ENCODE measurements at regions not wholly inside any gene's neighbourhood (a gene's known extent, or its start where the extent isn't known, plus 50 kb on each side); places are given as distances from the start of the nearest gene placed in this dataset.

DNA sequence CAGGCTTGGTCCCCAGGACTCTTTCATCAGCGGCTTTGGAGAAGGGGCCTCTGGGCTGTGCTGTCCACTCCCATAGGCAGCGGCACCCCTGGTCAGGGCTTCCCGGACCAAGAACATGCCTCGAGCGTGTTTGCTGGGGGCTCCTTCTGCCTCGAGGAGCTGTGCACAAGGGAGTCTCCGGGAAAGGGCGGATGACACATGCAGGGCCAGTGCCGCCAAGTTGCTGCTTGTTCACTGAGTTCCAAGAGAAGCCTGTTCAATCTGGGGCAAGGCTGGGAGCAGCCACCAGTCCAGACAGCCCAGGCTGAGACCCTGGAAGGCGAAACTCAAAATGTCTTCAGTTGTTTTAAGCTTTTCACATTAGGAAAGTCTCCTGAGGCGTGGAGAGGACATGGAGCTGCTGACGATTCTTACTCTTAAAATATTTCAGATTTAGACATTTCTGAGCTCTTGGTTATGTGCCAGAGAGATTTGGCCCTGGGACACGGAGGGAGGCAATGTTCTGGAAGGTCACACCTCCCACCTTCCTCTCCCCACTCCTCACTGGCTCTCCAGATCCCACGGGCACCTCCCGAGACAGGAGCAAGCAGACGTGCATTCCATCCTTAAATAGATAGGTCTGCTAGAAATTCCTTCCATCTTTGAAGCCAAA lies 84.5 kb upstream of the ZNF469 start:
- Histone ChIP-seq H3K4me1 (ENCODE audit: insufficient read depth, low read length) (no peaks in the 10 kb centered on the region), H3K9me3 (ENCODE audit: insufficient read depth, low read length, severe bottlenecking) (no peaks in the 10 kb centered on the region), H4K20me1 (ENCODE audit: insufficient read depth, low read length) (no peaks in the 10 kb centered on the region), H3K27me3 (ENCODE audit: insufficient read depth, low read length, poor library complexity) (no peaks in the 10 kb centered on the region), H3K4me2 (ENCODE audit: insufficient read depth, low read length) (no peak overlapping the region), H3K36me3 (ENCODE audit: insufficient read depth, low read length) (no peaks in the 10 kb centered on the region), H3K4me3 (ENCODE audit: low read depth in 1 of 2, low read length in 2 of 2) (no peak overlapping the region), H3K27ac (ENCODE audit: low read length) (no peak overlapping the region), H2AFZ (ENCODE audit: low read depth, low read length) (no peak overlapping the region), H3K79me2 (ENCODE audit: insufficient read depth, low read length) (no peaks in the 10 kb centered on the region), H3K9ac (ENCODE audit: low read depth, low read length) (no peak overlapping the region)
- TF ChIP-seq, protein P1, sequence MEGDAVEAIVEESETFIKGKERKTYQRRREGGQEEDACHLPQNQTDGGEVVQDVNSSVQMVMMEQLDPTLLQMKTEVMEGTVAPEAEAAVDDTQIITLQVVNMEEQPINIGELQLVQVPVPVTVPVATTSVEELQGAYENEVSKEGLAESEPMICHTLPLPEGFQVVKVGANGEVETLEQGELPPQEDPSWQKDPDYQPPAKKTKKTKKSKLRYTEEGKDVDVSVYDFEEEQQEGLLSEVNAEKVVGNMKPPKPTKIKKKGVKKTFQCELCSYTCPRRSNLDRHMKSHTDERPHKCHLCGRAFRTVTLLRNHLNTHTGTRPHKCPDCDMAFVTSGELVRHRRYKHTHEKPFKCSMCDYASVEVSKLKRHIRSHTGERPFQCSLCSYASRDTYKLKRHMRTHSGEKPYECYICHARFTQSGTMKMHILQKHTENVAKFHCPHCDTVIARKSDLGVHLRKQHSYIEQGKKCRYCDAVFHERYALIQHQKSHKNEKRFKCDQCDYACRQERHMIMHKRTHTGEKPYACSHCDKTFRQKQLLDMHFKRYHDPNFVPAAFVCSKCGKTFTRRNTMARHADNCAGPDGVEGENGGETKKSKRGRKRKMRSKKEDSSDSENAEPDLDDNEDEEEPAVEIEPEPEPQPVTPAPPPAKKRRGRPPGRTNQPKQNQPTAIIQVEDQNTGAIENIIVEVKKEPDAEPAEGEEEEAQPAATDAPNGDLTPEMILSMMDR (IDR thresholded peaks at IDR 0.05; ENCODE audit: borderline replicate concordance, extremely low read depth, low read length, poor library complexity, severe bottlenecking) = no peak
- TF ChIP-seq EZH2 (IDR thresholded peaks at IDR 0.05; ENCODE audit: borderline replicate concordance, low read depth, low read length, severe bottlenecking) = no peak
- no peak for ATAC-seq (ENCODE audit: insufficient read depth, low read depth)
- DNase-seq = no peak

DNA sequence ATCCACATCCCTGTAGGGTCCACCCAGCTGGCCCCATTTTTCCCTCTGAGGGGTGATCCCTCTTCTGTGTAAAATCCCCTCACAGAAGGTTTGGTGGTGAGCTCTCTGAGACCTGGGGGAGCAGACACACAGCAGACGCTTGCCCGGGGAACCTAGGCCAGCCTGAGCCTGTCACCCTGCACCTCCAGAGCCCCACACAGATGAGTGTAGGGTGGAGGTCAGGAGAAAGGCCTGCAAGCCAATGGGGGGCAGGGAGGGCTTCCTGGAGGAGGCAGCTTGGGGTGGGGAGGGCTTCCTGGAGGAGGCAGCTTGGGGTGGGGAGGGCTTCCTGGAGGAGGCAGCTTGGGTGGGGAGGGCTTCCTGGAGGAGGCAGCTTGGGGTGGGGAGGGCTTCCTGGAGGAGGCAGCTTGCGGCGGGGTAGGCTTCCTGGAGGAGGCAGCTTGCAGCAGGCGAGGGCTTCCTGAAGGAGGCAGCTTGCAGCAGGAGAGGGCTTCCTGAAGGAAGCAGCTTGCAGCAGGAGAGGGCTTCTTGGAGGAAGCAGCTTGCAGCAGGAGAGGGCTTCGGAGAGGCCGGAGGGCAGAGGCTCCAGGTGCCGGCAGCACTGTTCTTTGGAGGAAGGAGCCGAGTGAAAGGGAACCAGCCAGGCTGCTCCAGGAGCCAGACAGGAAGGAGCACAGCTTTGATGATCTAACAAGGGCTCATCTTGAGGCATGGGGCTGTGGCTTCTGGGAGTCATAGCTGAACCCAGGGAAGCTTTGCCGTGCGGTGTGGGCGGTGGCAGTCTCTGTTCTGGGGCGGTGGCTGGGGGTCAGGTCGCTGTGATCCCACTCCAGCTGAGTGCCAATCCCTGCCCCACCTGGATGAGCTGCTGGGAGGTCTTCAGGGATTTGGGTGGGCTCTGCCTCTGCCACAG lies 83.7 kb upstream of the ZNF469 start:
- no peak overlapping the region for H3K27ac ChIP-seq (ENCODE audit: low read length)
- no peaks in the 10 kb centered on the region for H3K4me1 ChIP-seq (ENCODE audit: insufficient read depth, low read length)
- no peak for TF ChIP-seq EZH2 (IDR thresholded peaks at IDR 0.05; ENCODE audit: borderline replicate concordance, low read depth, low read length, severe bottlenecking)
- TF ChIP-seq, protein P1 (IDR thresholded peaks at IDR 0.05; ENCODE audit: borderline replicate concordance, extremely low read depth, low read length, poor library complexity, severe bottlenecking) = no peak
- H3K79me2 ChIP-seq (ENCODE audit: insufficient read depth, low read length) = no peaks in the 10 kb centered on the region
- H3K4me3 ChIP-seq (ENCODE audit: low read depth in 1 of 2, low read length in 2 of 2) = no peak overlapping the region
- no peaks in the 10 kb centered on the region for H3K9me3 ChIP-seq (ENCODE audit: insufficient read depth, low read length, severe bottlenecking)
- no peak overlapping the region for H3K9ac ChIP-seq (ENCODE audit: low read depth, low read length)
- no peak overlapping the region for H3K4me2 ChIP-seq (ENCODE audit: insufficient read depth, low read length)
- H2AFZ ChIP-seq (ENCODE audit: low read depth, low read length) = no peak overlapping the region
- peak; percentile 9 for DNase-seq
- no peaks in the 10 kb centered on the region for H4K20me1 ChIP-seq (ENCODE audit: insufficient read depth, low read length)
- peak; percentile 33; the same call in 1 of the 3 replicates for ATAC-seq (ENCODE audit: insufficient read depth, low read depth)
- no peaks in the 10 kb centered on the region for H3K27me3 ChIP-seq (ENCODE audit: insufficient read depth, low read length, poor library complexity)
- H3K36me3 ChIP-seq (ENCODE audit: insufficient read depth, low read length) = no peaks in the 10 kb centered on the region

DNA sequence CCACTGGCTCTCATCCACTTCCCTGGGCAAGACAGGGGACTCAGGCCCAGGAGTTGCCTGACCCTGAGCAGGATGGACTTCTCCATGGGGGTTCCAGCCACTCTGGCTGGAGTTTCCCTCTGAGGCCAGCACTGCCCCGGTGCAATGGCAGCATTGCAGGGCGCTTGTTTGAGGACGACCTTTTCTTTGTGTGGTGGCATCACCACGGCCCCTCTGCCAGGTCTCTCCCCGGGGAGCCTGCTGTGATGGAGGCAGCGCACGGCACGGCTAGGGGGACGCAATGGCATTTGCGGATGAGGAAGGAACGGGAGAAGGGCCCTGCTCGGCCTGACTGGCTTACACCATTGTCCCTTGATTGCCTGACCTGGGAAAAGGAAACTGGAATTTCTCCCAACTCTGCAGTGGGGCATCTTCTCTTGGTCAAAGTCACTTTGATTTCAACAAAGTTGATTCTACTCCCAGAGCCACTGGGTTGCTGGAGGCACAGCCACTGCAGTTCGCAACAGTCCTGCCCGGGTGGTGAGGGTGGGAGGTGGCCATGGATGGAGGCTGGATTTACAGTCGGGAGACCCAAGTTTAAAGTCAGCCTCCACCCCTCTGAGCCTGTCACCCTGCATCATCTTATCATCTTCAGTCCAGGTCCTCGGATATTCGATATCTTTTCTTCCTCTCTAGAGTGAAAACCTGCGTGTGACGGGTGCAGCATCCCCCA lies 82.9 kb upstream of the ZNF469 start:
- H3K27me3 ChIP-seq (ENCODE audit: insufficient read depth, low read length, poor library complexity) = no peaks in the 10 kb centered on the region

More for the DNA sequence above, 82.9 kb upstream of the ZNF469 start:
- TF ChIP-seq EZH2 (IDR thresholded peaks at IDR 0.05; ENCODE audit: borderline replicate concordance, low read depth, low read length, severe bottlenecking) = no peak
- TF ChIP-seq, protein P1 (IDR thresholded peaks at IDR 0.05; ENCODE audit: borderline replicate concordance, extremely low read depth, low read length, poor library complexity, severe bottlenecking) = no peak
- Histone ChIP-seq H3K4me1 (ENCODE audit: insufficient read depth, low read length) (no peaks in the 10 kb centered on the region), H2AFZ (ENCODE audit: low read depth, low read length) (no peak overlapping the region), H3K36me3 (ENCODE audit: insufficient read depth, low read length) (no peaks in the 10 kb centered on the region), H3K4me2 (ENCODE audit: insufficient read depth, low read length) (no peak overlapping the region), H3K79me2 (ENCODE audit: insufficient read depth, low read length) (no peaks in the 10 kb centered on the region), H4K20me1 (ENCODE audit: insufficient read depth, low read length) (no peaks in the 10 kb centered on the region), H3K9me3 (ENCODE audit: insufficient read depth, low read length, severe bottlenecking) (no peaks in the 10 kb centered on the region), H3K27ac (ENCODE audit: low read length) (no peak overlapping the region), H3K4me3 (ENCODE audit: low read depth in 1 of 2, low read length in 2 of 2) (no peak overlapping the region), H3K9ac (ENCODE audit: low read depth, low read length) (no peak overlapping the region)
- ATAC-seq (ENCODE audit: insufficient read depth, low read depth) = no peak
- no peak for DNase-seq
